Skeletal muscle satellite cell (primary cell): ENCODE measurements at regions not wholly inside any gene's neighbourhood (a gene's known extent, or its start where the extent isn't known, plus 50 kb on each side); places are given as distances from the start of the nearest gene placed in this dataset.

Source experiments
- H3K27me3 ChIP-seq: 2 replicates; pipeline ENCODE4 v1.7.0; 2013; ENCODE audit warnings: low read length; ENCODE audit not compliant: control insufficient read depth, insufficient read depth
- H3K36me3 ChIP-seq: 2 replicates; pipeline ENCODE4 v1.7.0; 2013; ENCODE audit warnings: mild to moderate bottlenecking, control low read depth, low read length; ENCODE audit not compliant: insufficient read depth
- H3K4me1 ChIP-seq: 2 replicates; pipeline ENCODE4 v1.7.0; 2013; ENCODE audit warnings: low read length; ENCODE audit not compliant: control insufficient read depth, insufficient read depth
- H3K4me2 ChIP-seq: 2 replicates; pipeline ENCODE4 v1.7.0; 2013; ENCODE audit warnings: mild to moderate bottlenecking, low read length
- H3K4me3 ChIP-seq: 2 replicates; pipeline ENCODE4 v1.7.0; 2013; ENCODE audit warnings: low read length
- H3K9ac ChIP-seq: 2 replicates; pipeline ENCODE4 v1.7.0; 2013; ENCODE audit warnings: mild to moderate bottlenecking, low read depth, low read length, moderate library complexity
- H3K9me3 ChIP-seq: replicated peaks from 2 replicates; pipeline ENCODE4 v1.7.0; 2013; ENCODE audit warnings: mild to moderate bottlenecking, control low read depth, low read length

GRCh38 chr3:117610156-117610555 is 900.6 kb downstream of the TUSC7 start:
- Histone ChIP-seq H3K27me3 (no peaks in the 10 kb centered on the region), H3K9me3 (no peaks in the 10 kb centered on the region), H3K4me2 (no peak overlapping the region), H3K9ac (no peak overlapping the region), H3K4me3 (no peak overlapping the region), H3K36me3 (no peaks in the 10 kb centered on the region), H3K4me1 (no peaks in the 10 kb centered on the region)

GRCh38 chr3:117611211-117611610 is 901.6 kb downstream of the TUSC7 start:
- Histone ChIP-seq H3K27me3 (no peaks in the 10 kb centered on the region), H3K4me2 (no peak overlapping the region), H3K9ac (no peak overlapping the region), H3K9me3 (no peaks in the 10 kb centered on the region), H3K4me3 (no peak overlapping the region), H3K4me1 (no peaks in the 10 kb centered on the region), H3K36me3 (no peaks in the 10 kb centered on the region)

- H3K27me3 ChIP-seq = no peaks in the 10 kb centered on the region
- H3K9ac ChIP-seq = no peak overlapping the region
- no peaks in the 10 kb centered on the region for H3K9me3 ChIP-seq
- H3K4me3 ChIP-seq = no peak overlapping the region
- no peaks in the 10 kb centered on the region for H3K36me3 ChIP-seq
- no peaks in the 10 kb centered on the region for H3K4me1 ChIP-seq
- no peak overlapping the region for H3K4me2 ChIP-seq
Observed at GRCh38 chr3:117616227-117616626, 906.6 kb downstream of the TUSC7 start.

- Histone ChIP-seq H3K4me3 (no peak overlapping the region), H3K4me1 (peaks cover 11% of the 10 kb centered on the region), H3K27me3 (no peaks in the 10 kb centered on the region), H3K36me3 (no peaks in the 10 kb centered on the region), H3K4me2 (no peak overlapping the region), H3K9ac (no peak overlapping the region), H3K9me3 (no peaks in the 10 kb centered on the region)
Observed at GRCh38 chr3:117617906-117618305, 908.3 kb downstream of the TUSC7 start.

- Histone ChIP-seq H3K36me3 (no peaks in the 10 kb centered on the region), H3K4me1 (peaks cover 17% of the 10 kb centered on the region), H3K4me3 (no peak overlapping the region), H3K9ac (no peak overlapping the region), H3K4me2 (no peak overlapping the region), H3K9me3 (no peaks in the 10 kb centered on the region), H3K27me3 (no peaks in the 10 kb centered on the region)
Observed at GRCh38 chr3:117618462-117618861, 908.9 kb downstream of the TUSC7 start.

- no peaks in the 10 kb centered on the region for H3K36me3 ChIP-seq
- H3K4me1 ChIP-seq = peaks cover 18% of the 10 kb centered on the region
- H3K4me2 ChIP-seq = no peak overlapping the region
- H3K27me3 ChIP-seq = no peaks in the 10 kb centered on the region
- no peaks in the 10 kb centered on the region for H3K9me3 ChIP-seq
- H3K9ac ChIP-seq = no peak overlapping the region
- H3K4me3 ChIP-seq = no peak overlapping the region
Observed at GRCh38 chr3:117619805-117620204, 910.2 kb downstream of the TUSC7 start.

GRCh38 chr3:117622171-117622841 is 912.7 kb downstream of the TUSC7 start:
- H3K9ac ChIP-seq = no peak overlapping the region
- no peaks in the 10 kb centered on the region for H3K27me3 ChIP-seq
- no peaks in the 10 kb centered on the region for H3K9me3 ChIP-seq
- H3K36me3 ChIP-seq = no peaks in the 10 kb centered on the region
- H3K4me3 ChIP-seq = no peak overlapping the region
- no peak overlapping the region for H3K4me2 ChIP-seq
- H3K4me1 ChIP-seq = peaks cover 18% of the 10 kb centered on the region

- H3K9ac ChIP-seq = no peak overlapping the region
- H3K27me3 ChIP-seq = no peaks in the 10 kb centered on the region
- no peaks in the 10 kb centered on the region for H3K36me3 ChIP-seq
- H3K4me2 ChIP-seq = no peak overlapping the region
- peaks cover 28% of the 10 kb centered on the region for H3K4me1 ChIP-seq
- H3K9me3 ChIP-seq = no peaks in the 10 kb centered on the region
- no peak overlapping the region for H3K4me3 ChIP-seq
Observed at GRCh38 chr3:117624424-117624823, 914.8 kb downstream of the TUSC7 start.

- no peaks in the 10 kb centered on the region for H3K27me3 ChIP-seq
- H3K9ac ChIP-seq = no peak overlapping the region
- H3K9me3 ChIP-seq = no peaks in the 10 kb centered on the region
- peaks cover 28% of the 10 kb centered on the region for H3K4me1 ChIP-seq
- H3K36me3 ChIP-seq = no peaks in the 10 kb centered on the region
- H3K4me2 ChIP-seq = no peak overlapping the region
- H3K4me3 ChIP-seq = no peak overlapping the region
Observed at GRCh38 chr3:117625174-117625573, 915.6 kb downstream of the TUSC7 start.

- H3K9me3 ChIP-seq = no peaks in the 10 kb centered on the region
- no peak overlapping the region for H3K9ac ChIP-seq
- H3K4me2 ChIP-seq = no peak overlapping the region
- H3K36me3 ChIP-seq = no peaks in the 10 kb centered on the region
- no peak overlapping the region for H3K4me3 ChIP-seq
- H3K4me1 ChIP-seq = peaks cover 33% of the 10 kb centered on the region
- no peaks in the 10 kb centered on the region for H3K27me3 ChIP-seq
Observed at GRCh38 chr3:117626577-117626976, 917.0 kb downstream of the TUSC7 start.

- H3K4me2 ChIP-seq = peak overlapping the region; percentile 43
- no peaks in the 10 kb centered on the region for H3K36me3 ChIP-seq
- H3K27me3 ChIP-seq = no peaks in the 10 kb centered on the region
- H3K4me1 ChIP-seq = peaks cover 16% of the 10 kb centered on the region
- H3K9me3 ChIP-seq = no peaks in the 10 kb centered on the region
- H3K4me3 ChIP-seq = no peak overlapping the region
- H3K9ac ChIP-seq = no peak overlapping the region
Observed at GRCh38 chr3:117628823-117629291, 919.3 kb downstream of the TUSC7 start.

GRCh38 chr3:117629505-117629904 is 919.9 kb downstream of the TUSC7 start:
- H3K9me3 ChIP-seq = no peaks in the 10 kb centered on the region
- no peaks in the 10 kb centered on the region for H3K27me3 ChIP-seq
- H3K4me1 ChIP-seq = peaks cover 16% of the 10 kb centered on the region
- H3K9ac ChIP-seq = no peak overlapping the region
- H3K4me2 ChIP-seq = no peak overlapping the region
- H3K36me3 ChIP-seq = no peaks in the 10 kb centered on the region
- H3K4me3 ChIP-seq = no peak overlapping the region
